ENCODE measurements at regions not wholly inside any gene's neighbourhood (a gene's known extent, or its start where the extent isn't known, plus 50 kb on each side); places are given as distances from the start of the nearest gene placed in this dataset.

DNA sequence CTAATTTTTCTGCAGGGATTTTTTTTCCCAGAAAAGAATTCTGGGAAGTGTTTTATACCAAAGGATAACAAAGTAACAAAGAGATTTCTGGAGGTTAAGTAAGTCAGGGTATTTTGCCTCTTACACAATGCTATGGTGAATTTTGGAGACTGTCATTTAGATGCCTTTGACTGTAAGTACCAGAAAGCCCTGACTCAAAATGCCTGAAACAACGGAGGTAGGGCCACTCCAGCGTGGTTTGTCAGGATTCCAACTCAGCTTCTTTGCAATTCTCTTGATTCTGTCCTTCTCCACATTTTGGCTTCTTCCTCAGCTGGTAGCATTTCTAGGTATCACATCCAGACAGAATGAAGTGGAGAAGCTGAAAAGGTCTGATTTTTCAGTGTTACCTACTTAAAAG, 106.5 kb downstream of the UCHL5 start:
- Histone ChIP-seq H3K9me3 (replicated peaks; ENCODE audit: control insufficient read depth, insufficient read depth, low read length) (no peaks in the 10 kb centered on the region), H3K27ac (ENCODE audit: insufficient read depth, low read depth, low read length) (peak overlapping the region; percentile 82), H3K9me1 (replicated peaks; ENCODE audit: control insufficient read depth, extremely low read depth, insufficient read depth, low read length) (no peaks in the 10 kb centered on the region), H2AFZ (ENCODE audit: low read depth, low read length) (peak overlapping the region; percentile 61), H3K9ac (replicated peaks; ENCODE audit: extremely low read depth, insufficient read depth, low read length) (peak overlapping the region; percentile 39), H3K27me3 (ENCODE audit: control insufficient read depth in 2 of 2, insufficient read depth in 2 of 2, low read length in 2 of 2) (no peaks in the 10 kb centered on the region), H3K4me1 (ENCODE audit: control insufficient read depth, extremely low read depth, insufficient read depth, low read length) (peaks cover 22% of the 10 kb centered on the region), H3K4me2 (ENCODE audit: insufficient read depth, low read length) (peak overlapping the region; percentile 76), H3K4me3 (replicated peaks in 1 of 3; ENCODE audit: insufficient read depth in 1 of 3, low read depth in 1 of 3, low read length in 3 of 3) (no peak overlapping the region), H3K36me3 (ENCODE audit: control insufficient read depth in 2 of 2, extremely low read depth in 1 of 2, insufficient read depth in 2 of 2, low read length in 2 of 2) (no peaks in the 10 kb centered on the region), H4K20me1 (replicated peaks; ENCODE audit: control insufficient read depth, extremely low read depth, insufficient read depth, low read length) (no peaks in the 10 kb centered on the region), H3K79me2 (ENCODE audit: control insufficient read depth, insufficient read depth, low read length) (no peaks in the 10 kb centered on the region)
- FAIRE-seq (peak; percentile 50), DNase-seq (ENCODE audit: low read depth, low spot score) (no peak)
- ChIA-PET CTCF (interaction anchor here (0.8 to 2.9 kb wide), 8 partner anchors 9 to 151 kb away, joined by 3 to 16 read pairs (median 5); no protein-coding TSS in a partner anchor), POLR2A (interaction anchor here (0.7 to 2.2 kb wide), 3 partner anchors 15 to 145 kb away, joined by 3 to 11 read pairs (median 8); partner anchors contain the start of gene RGS2)
- TSS peak; percentile 93 for BruUV-seq (replicated peaks)
- no peak for TF ChIP-seq POLR2AphosphoS5 (IDR thresholded peaks at IDR 0.05; ENCODE audit: insufficient read depth, low read depth, low read length)
- TF ChIP-seq GATA2 (IDR thresholded peaks at IDR 0.05; ENCODE audit: insufficient read depth, insufficient read length, low read depth, low read length), result no peak
- no peak for TF ChIP-seq POLR2A (IDR thresholded peaks at IDR 0.05; ENCODE audit: low read depth, low read length)
- no peak for TF ChIP-seq EZH2 (IDR thresholded peaks at IDR 0.05; ENCODE audit: borderline replicate concordance, low read depth, low read length, severe bottlenecking)
- TF ChIP-seq MAX (IDR thresholded peaks at IDR 0.05; ENCODE audit: insufficient read depth, insufficient read length), result no peak
- TF ChIP-seq JUN (IDR thresholded peaks at IDR 0.05; ENCODE audit: borderline replicate concordance, insufficient read depth, insufficient read length, low read depth), result no peak
- no peak for TF ChIP-seq FOS (IDR thresholded peaks at IDR 0.05; ENCODE audit: borderline replicate concordance, insufficient read depth, low read length)
- TF ChIP-seq, protein P1, sequence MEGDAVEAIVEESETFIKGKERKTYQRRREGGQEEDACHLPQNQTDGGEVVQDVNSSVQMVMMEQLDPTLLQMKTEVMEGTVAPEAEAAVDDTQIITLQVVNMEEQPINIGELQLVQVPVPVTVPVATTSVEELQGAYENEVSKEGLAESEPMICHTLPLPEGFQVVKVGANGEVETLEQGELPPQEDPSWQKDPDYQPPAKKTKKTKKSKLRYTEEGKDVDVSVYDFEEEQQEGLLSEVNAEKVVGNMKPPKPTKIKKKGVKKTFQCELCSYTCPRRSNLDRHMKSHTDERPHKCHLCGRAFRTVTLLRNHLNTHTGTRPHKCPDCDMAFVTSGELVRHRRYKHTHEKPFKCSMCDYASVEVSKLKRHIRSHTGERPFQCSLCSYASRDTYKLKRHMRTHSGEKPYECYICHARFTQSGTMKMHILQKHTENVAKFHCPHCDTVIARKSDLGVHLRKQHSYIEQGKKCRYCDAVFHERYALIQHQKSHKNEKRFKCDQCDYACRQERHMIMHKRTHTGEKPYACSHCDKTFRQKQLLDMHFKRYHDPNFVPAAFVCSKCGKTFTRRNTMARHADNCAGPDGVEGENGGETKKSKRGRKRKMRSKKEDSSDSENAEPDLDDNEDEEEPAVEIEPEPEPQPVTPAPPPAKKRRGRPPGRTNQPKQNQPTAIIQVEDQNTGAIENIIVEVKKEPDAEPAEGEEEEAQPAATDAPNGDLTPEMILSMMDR (IDR thresholded peaks at IDR 0.05; ENCODE audit: extremely low read depth in 1 of 2, insufficient read depth in 1 of 2, low read depth in 1 of 2, low read length in 2 of 2), result no peak
- TF ChIP-seq MYC (IDR thresholded peaks at IDR 0.05; ENCODE audit: low read depth, low read length), result no peak
- dilution Hi-C loops (cut with MboI; ENCODE audit: extremely low pct_ligation_motif_present, low sequenced_read_pairs), result no loop called here
- intact Hi-C loops (cut with micrococcal nuclease), result loop anchor here (1.0 to 10.0 kb wide), 5 partner anchors 15 to 172 kb away; partner anchors contain the start of genes CDC73 and RGS2

All from endothelial cell of umbilical vein (primary cell).